ENCODE measurements at regions not wholly inside any gene's neighbourhood (a gene's known extent, or its start where the extent isn't known, plus 50 kb on each side); places are given as distances from the start of the nearest gene placed in this dataset.
A peak's percentile ranks its signal among the peaks of the same experiment; 100 is the strongest.

DNA sequence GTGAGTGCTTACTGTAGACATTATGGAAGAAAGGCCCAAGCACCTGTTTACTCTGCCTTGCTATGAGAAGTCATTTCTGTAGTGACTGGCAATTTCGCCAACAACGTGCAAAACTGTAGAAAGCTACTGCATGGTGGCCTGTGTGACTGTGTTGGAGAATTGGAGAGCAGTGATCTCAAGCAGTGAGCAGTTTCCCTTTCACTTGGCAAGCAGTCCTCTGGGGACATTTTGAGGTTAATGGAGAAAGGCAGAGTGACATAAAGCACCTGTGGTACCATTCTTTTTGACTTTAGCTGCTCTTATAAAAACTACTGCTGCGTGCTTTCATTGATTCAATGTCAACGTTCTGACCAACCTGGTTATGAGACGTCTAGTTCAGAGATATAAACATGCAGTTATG lies 382.6 kb upstream of the JAG1 start:
- intact Hi-C loops (cut with DNase I, micrococcal nuclease) = no loop called here

DNA sequence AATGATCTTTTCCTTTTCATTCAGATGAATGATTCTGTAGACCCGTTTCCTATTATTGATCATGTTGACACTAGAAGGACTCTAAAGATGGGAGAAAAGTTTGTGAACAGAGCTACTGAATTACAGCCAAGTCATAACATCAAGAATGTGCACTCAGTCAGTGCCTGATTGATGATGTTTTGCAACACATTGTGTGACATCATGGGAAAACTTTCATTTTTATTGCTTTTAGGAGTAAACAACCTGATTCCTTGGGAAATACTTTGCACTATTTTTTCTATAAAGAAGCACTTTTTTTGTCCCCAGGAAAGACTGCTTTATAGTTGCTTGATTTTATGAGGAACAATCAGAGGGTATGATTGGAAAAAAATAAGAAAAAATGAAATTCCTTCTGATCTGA lies 383.8 kb upstream of the JAG1 start:
- Histone ChIP-seq H3K4me3 (no peak overlapping the region), H3K36me3 (ENCODE audit: low read depth) (no peaks in the 10 kb centered on the region), H3K9me3 (no peaks in the 10 kb centered on the region), H3K4me1 (ENCODE audit: low read depth) (no peaks in the 10 kb centered on the region)
- intact Hi-C loops (cut with DNase I, micrococcal nuclease) = no loop called here
- TF ChIP-seq, protein P1, sequence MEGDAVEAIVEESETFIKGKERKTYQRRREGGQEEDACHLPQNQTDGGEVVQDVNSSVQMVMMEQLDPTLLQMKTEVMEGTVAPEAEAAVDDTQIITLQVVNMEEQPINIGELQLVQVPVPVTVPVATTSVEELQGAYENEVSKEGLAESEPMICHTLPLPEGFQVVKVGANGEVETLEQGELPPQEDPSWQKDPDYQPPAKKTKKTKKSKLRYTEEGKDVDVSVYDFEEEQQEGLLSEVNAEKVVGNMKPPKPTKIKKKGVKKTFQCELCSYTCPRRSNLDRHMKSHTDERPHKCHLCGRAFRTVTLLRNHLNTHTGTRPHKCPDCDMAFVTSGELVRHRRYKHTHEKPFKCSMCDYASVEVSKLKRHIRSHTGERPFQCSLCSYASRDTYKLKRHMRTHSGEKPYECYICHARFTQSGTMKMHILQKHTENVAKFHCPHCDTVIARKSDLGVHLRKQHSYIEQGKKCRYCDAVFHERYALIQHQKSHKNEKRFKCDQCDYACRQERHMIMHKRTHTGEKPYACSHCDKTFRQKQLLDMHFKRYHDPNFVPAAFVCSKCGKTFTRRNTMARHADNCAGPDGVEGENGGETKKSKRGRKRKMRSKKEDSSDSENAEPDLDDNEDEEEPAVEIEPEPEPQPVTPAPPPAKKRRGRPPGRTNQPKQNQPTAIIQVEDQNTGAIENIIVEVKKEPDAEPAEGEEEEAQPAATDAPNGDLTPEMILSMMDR (IDR thresholded peaks at IDR 0.05) = no peak
- DNase-seq (no peak), ATAC-seq (no peak)

More for the DNA sequence above, 382.6 kb upstream of the JAG1 start:
- no peak overlapping the region for H3K4me3 ChIP-seq
- ATAC-seq (no peak), DNase-seq (no peak)
- H3K4me1 ChIP-seq (ENCODE audit: low read depth) = no peaks in the 10 kb centered on the region
- no peaks in the 10 kb centered on the region for H3K36me3 ChIP-seq (ENCODE audit: low read depth)
- H3K9me3 ChIP-seq = no peaks in the 10 kb centered on the region
- TF ChIP-seq, protein P1 (IDR thresholded peaks at IDR 0.05) = no peak

DNA sequence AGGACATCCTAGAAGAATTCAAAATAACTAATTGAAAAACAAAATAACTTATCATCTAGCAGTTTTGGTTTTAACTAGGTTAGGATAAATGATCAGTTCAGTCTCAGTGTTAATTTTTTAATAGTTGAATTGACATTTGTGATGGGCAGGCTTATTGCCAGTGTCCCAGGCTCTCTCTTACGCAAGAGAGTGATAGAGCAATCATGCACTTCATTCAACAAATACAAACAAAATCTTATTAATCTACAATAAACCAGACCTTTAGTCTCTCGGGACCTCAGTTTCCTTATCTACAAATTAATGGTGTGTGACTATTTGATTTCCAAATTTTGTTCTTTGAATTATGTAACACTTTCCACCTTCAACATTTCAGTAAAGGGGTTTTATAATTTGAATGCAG lies 385.9 kb upstream of the JAG1 start:
- ATAC-seq (no peak), DNase-seq (no peak)
- no peaks in the 10 kb centered on the region for H3K9me3 ChIP-seq
- intact Hi-C loops (cut with DNase I, micrococcal nuclease) = no loop called here
- TF ChIP-seq, protein P1 (IDR thresholded peaks at IDR 0.05) = no peak
- no peak overlapping the region for H3K4me3 ChIP-seq
- H3K36me3 ChIP-seq (ENCODE audit: low read depth) = no peaks in the 10 kb centered on the region
- H3K4me1 ChIP-seq (ENCODE audit: low read depth) = no peaks in the 10 kb centered on the region

DNA sequence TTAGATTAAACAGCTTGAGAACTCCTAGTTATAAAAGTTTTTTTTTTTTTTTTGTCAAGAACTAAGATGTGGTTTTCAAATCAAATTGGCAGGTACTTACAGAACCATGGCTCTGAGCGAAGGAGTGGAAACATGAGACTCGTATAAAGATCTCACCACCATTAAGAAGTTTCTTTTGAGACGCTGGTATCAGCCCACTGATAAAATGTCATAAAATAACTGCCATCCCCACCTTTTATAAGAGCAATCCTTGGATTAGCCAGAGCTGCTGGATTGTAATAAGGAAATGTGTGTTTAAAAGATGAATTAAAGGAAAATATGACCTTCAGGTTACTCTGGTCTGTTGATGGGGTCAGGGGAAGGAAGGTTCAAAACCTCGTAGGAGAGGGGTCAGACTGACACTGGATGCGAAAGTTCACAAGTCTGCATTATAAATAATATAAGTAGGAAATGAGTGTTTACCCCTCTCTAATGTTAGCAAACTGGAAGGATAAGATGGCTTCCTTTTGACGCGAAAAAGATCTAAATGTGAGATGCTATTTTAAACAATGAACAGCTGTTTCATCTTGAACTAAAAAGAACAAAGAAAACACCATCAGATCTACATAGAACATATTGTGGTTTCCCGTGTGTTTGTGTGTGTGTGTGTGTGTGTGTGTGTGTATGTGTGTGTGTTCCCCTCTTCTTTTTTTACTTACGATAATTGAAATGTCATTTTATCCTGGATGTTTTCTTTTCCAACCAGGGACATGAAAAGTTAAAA lies 386.8 kb upstream of the JAG1 start:
- DNase-seq = no peak
- intact Hi-C loops (cut with DNase I, micrococcal nuclease) = no loop called here
- ATAC-seq = peak; percentile 40
- Histone ChIP-seq H3K36me3 (ENCODE audit: low read depth) (no peaks in the 10 kb centered on the region), H3K4me1 (ENCODE audit: low read depth) (no peaks in the 10 kb centered on the region), H3K9me3 (no peaks in the 10 kb centered on the region), H3K4me3 (no peak overlapping the region)
- TF ChIP-seq, protein P1 (IDR thresholded peaks at IDR 0.05) = no peak

DNA sequence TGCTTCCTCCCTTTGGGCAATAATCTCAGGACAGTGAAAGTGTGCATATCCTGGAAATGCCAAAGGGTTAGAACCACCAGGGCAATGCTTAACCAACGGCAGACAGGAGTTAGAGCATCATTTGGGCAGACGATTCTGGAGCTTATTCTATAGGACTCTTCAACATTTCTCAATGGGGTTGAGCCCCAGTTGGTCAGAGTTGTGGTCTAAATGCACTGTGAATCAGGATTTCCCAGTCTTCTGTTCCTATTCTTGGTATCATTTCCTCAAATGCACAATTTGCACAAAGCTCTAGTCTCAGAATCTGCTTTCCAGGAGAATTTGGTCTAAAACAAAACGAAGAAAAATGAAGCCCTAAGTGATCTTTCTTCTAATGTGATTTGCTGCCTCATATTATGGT lies 389.6 kb upstream of the JAG1 start:
- DNase-seq (no peak), ATAC-seq (no peak)
- Histone ChIP-seq H3K4me3 (no peak overlapping the region), H3K9me3 (no peaks in the 10 kb centered on the region), H3K4me1 (ENCODE audit: low read depth) (no peaks in the 10 kb centered on the region), H3K36me3 (ENCODE audit: low read depth) (no peaks in the 10 kb centered on the region)
- intact Hi-C loops (cut with DNase I, micrococcal nuclease) = no loop called here
- TF ChIP-seq, protein P1 (IDR thresholded peaks at IDR 0.05) = no peak

Data from mucosa of descending colon (tissue), 3 donors.